Keratinocyte (primary cell): ENCODE measurements at regions not wholly inside any gene's neighbourhood (a gene's known extent, or its start where the extent isn't known, plus 50 kb on each side); places are given as distances from the start of the nearest gene placed in this dataset.
A peak's percentile ranks its signal among the peaks of the same experiment; 100 is the strongest.
"Not testable (repeated sequence)": the region's sequence is repeated elsewhere in the genome, so short reads cannot be mapped to it uniquely, and the experiment has no call there.

Experiments used
- DNase-seq: peaks from one replicate; pipeline ENCODE4 v3.0.0-alpha.2; 2011; ENCODE audit warnings: low read depth, missing footprints, low spot score
- FAIRE-seq: peaks from 2 replicates; lab custom pipeline; 2011; peaks lifted over from hg19 to GRCh38; lab: Jason Lieb, UNC
- H2AFZ ChIP-seq: 2 replicates; pipeline ENCODE4 v1.6.0; 2012; ENCODE audit warnings: low read length, control low read depth, inconsistent platforms; ENCODE audit not compliant: control insufficient read depth
- H3K27ac ChIP-seq: 2 replicates; pipeline ENCODE4 v1.5.1; 2011; ENCODE audit warnings: low read length; ENCODE audit not compliant: control insufficient read depth, insufficient read depth
- H3K27me3 ChIP-seq: 3 replicates; pipeline ENCODE4 v1.6.0; 2011; ENCODE audit warnings: low read length; ENCODE audit not compliant: control insufficient read depth, insufficient read depth; ENCODE audit errors: extremely low read depth
- H3K36me3 ChIP-seq, 2 experiments: 2 replicates in 1 of 2; 3 replicates in 1 of 2; pipeline ENCODE4 v1.5.1; 2011; ENCODE audit warnings: low read length in 2 of 2, mild to moderate bottlenecking in 1 of 2; ENCODE audit not compliant: control insufficient read depth in 2 of 2, insufficient read depth in 2 of 2; ENCODE audit errors: extremely low read depth in 1 of 2
- H3K4me1 ChIP-seq: 3 replicates; pipeline ENCODE4 v1.5.1; 2011; ENCODE audit warnings: low read length; ENCODE audit not compliant: control insufficient read depth, insufficient read depth; ENCODE audit errors: extremely low read depth
- H3K4me2 ChIP-seq: 3 replicates; pipeline ENCODE4 v1.6.0; 2011; ENCODE audit warnings: low read depth, low read length; ENCODE audit not compliant: control insufficient read depth, insufficient read depth; ENCODE audit errors: extremely low read depth
- H3K4me3 ChIP-seq, 3 experiments: fragments of 200-600 bp in 1 of 3; sonication (generic) in 1 of 3; 2 replicates in 2 of 3; 3 replicates in 1 of 3; pipeline ENCODE4 v1.5.1; 2011 to 2016; ENCODE audit warnings: low read length in 3 of 3, mild to moderate bottlenecking in 3 of 3, control low read depth in 2 of 3, inconsistent platforms in 1 of 3, low read depth in 1 of 3, mixed read lengths in 1 of 3, mixed run types in 1 of 3, moderate library complexity in 1 of 3; ENCODE audit not compliant: control insufficient read depth in 2 of 3, insufficient read depth in 2 of 3; ENCODE audit errors: extremely low read depth in 1 of 3
- H3K79me2 ChIP-seq: 2 replicates; pipeline ENCODE4 v1.6.0; 2012; ENCODE audit warnings: low read length; ENCODE audit not compliant: control insufficient read depth, insufficient read depth
- H3K9ac ChIP-seq: 3 replicates; pipeline ENCODE4 v1.6.0; 2011; ENCODE audit warnings: low read length; ENCODE audit not compliant: control insufficient read depth, insufficient read depth; ENCODE audit errors: extremely low read depth
- H3K9me1 ChIP-seq: 3 replicates; pipeline ENCODE4 v1.6.0; 2011; ENCODE audit warnings: low read length; ENCODE audit not compliant: control insufficient read depth, insufficient read depth; ENCODE audit errors: extremely low read depth
- H3K9me3 ChIP-seq: 2 replicates; pipeline ENCODE4 v1.5.1; 2012; ENCODE audit warnings: low read depth, low read length; ENCODE audit not compliant: control insufficient read depth
- H4K20me1 ChIP-seq: 3 replicates; pipeline ENCODE4 v1.6.0; 2011; ENCODE audit warnings: low read length; ENCODE audit not compliant: control insufficient read depth, insufficient read depth; ENCODE audit errors: extremely low read depth
- CTCF ChIP-seq, 3 experiments: IDR thresholded peaks in 1 of 3; conservative IDR thresholded peaks in 1 of 3; optimal IDR thresholded peaks in 1 of 3; 2 replicates in 2 of 3; 3 replicates in 1 of 3; pipeline versions ENCODE3 to v1.5.1; 2011; ENCODE audit warnings: low read length in 3 of 3, mild to moderate bottlenecking in 3 of 3, moderate library complexity in 2 of 3, control low read depth in 1 of 3, inconsistent platforms in 1 of 3; ENCODE audit not compliant: insufficient read depth in 2 of 3; ENCODE audit errors: extremely low read depth in 1 of 3
- dilution Hi-C: fragments of 300-500 bp; cut with MboI; formaldehyde crosslinking; loops from one replicate; pipeline ENCODE4 v1.7.0; 2020; ENCODE audit warnings: low sequenced_read_pairs; ENCODE audit not compliant: extremely low pct_ligation_motif_present

GRCh38 chr1:121092329-121092968, 91.7 kb downstream of the FAM72B start:
- DNase-seq, H2AFZ ChIP-seq, H4K20me1 ChIP-seq, H3K4me1 ChIP-seq, H3K36me3 ChIP-seq, H3K27me3 ChIP-seq, H3K9me3 ChIP-seq, H3K9me1 ChIP-seq, H3K79me2 ChIP-seq, dilution Hi-C loops, FAIRE-seq, H3K4me3 ChIP-seq, H3K4me2 ChIP-seq, H3K27ac ChIP-seq, H3K9ac ChIP-seq: not testable (repeated sequence)

- H3K9me1 ChIP-seq, dilution Hi-C loops, H3K9ac ChIP-seq, H3K4me1 ChIP-seq, H3K27ac ChIP-seq, DNase-seq, FAIRE-seq, H3K27me3 ChIP-seq, H3K79me2 ChIP-seq, H2AFZ ChIP-seq, H3K4me2 ChIP-seq, H3K9me3 ChIP-seq, H3K36me3 ChIP-seq, H4K20me1 ChIP-seq, H3K4me3 ChIP-seq: not testable (repeated sequence)
These were observed 89.1 kb downstream of the FAM72B start for GRCh38 chr1:121095014-121095413.

DNA sequence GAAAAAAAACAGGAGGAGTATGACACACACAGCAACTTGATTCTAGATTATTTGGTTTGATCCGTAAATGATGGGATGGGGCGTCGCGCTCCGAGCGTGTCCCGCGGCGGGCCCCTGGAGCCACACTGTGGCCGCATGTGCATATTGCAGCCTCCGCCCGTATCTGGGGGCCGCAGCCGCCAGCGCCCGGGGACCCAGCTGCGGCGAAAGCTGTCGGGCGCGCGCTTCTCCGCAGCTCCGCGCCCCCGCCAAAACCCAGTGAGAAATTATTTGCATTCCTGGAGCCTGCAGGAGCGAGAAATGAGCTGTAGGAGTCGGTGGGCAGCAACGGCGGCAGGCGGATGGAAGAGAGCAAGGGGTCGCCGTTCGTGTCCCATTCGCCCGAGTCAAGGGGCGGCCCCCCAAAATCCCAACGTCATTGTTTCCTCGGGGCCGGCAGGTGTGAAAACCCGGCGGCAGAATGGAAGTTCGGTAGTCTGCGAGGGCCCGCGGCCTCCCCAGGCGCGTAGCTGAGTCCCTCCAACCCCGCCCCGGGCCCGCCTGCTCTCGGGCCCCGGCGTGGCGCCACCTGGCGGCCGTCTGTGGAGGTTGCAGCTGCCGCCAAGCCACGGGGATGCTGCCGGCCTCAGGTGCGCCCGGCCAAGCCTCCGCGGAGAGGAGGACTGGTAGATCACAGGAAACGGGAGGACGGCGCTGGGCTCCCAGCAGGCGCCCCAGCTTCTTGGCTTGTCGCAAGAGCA, 86.8 kb downstream of the FAM72B start:
- dilution Hi-C loops, H2AFZ ChIP-seq, H3K9me3 ChIP-seq, H3K27me3 ChIP-seq, FAIRE-seq, H3K36me3 ChIP-seq, H3K27ac ChIP-seq, H4K20me1 ChIP-seq, H3K79me2 ChIP-seq, H3K9me1 ChIP-seq, H3K4me1 ChIP-seq, H3K4me2 ChIP-seq, H3K9ac ChIP-seq: not testable (repeated sequence)
- peak in 2 of 3 experiments; percentile 27 to 50 for TF ChIP-seq CTCF (optimal IDR thresholded peaks at IDR 0.05 in 1 of 3, IDR thresholded peaks at IDR 0.05 in 1 of 3, conservative IDR thresholded peaks at IDR 0.05 in 1 of 3; ENCODE audit: extremely low read depth in 1 of 3, insufficient read depth in 2 of 3, low read length in 3 of 3)
- H3K4me3 ChIP-seq: peak overlapping the region in 1 of 3 experiments; percentile 26
- DNase-seq: peak; percentile 0

- H3K9me1 ChIP-seq, H3K9ac ChIP-seq, H3K36me3 ChIP-seq, dilution Hi-C loops, H3K4me1 ChIP-seq, H2AFZ ChIP-seq, DNase-seq, H3K4me2 ChIP-seq, H4K20me1 ChIP-seq, H3K9me3 ChIP-seq, H3K27me3 ChIP-seq, H3K27ac ChIP-seq, FAIRE-seq, H3K79me2 ChIP-seq: not testable (repeated sequence)
- peak overlapping the region in 1 of 3 experiments; percentile 26 for H3K4me3 ChIP-seq
These were observed 86.3 kb downstream of the FAM72B start for GRCh38 chr1:121097867-121098215.
